H1 (cell line): ENCODE measurements at regions not wholly inside any gene's neighbourhood (a gene's known extent, or its start where the extent isn't known, plus 50 kb on each side); places are given as distances from the start of the nearest gene placed in this dataset.

Experiments
- ASH2L ChIP-seq: fragments of 200-600, 300-600 bp; sonication (generic); IDR thresholded peaks from one replicate; pipeline ENCODE4 v1.7.1; 2017; ENCODE audit warnings: low read length
- KDM1A ChIP-seq: fragments of 200-600, 300-600 bp; sonication (generic); IDR thresholded peaks from 2 replicates; pipeline ENCODE4 v1.7.1; 2016; ENCODE audit warnings: mild to moderate bottlenecking, low read length, borderline replicate concordance
- RNF2 ChIP-seq: fragments of 200-900, 300-1000 bp; sonication (generic); IDR thresholded peaks from 2 replicates; pipeline ENCODE4 v1.7.1; 2016; ENCODE audit warnings: borderline replicate concordance, low read depth, mild to moderate bottlenecking, antibody characterized with exemption, low read length; ENCODE audit not compliant: poor library complexity, severe bottlenecking; ENCODE audit errors: missing control alignments
- SAP30 ChIP-seq: fragments of 300-600 bp; sonication (generic); IDR thresholded peaks from 2 replicates; pipeline ENCODE4 v1.7.1; 2012; ENCODE audit warnings: low read length, moderate library complexity, mild to moderate bottlenecking, inconsistent platforms; ENCODE audit not compliant: insufficient read depth, insufficient replicate concordance
- SIX5 ChIP-seq: IDR thresholded peaks from 2 replicates; pipeline ENCODE4 v1.6.1; 2011; ENCODE audit warnings: mild to moderate bottlenecking, low read depth, low read length
- TF ChIP-seq, protein P1 (sequence below): IDR thresholded peaks from 2 replicates; pipeline ENCODE4 v1.6.1; 2011; ENCODE audit warnings: low read depth, mild to moderate bottlenecking, low read length; ENCODE audit not compliant: insufficient read depth

DNA sequence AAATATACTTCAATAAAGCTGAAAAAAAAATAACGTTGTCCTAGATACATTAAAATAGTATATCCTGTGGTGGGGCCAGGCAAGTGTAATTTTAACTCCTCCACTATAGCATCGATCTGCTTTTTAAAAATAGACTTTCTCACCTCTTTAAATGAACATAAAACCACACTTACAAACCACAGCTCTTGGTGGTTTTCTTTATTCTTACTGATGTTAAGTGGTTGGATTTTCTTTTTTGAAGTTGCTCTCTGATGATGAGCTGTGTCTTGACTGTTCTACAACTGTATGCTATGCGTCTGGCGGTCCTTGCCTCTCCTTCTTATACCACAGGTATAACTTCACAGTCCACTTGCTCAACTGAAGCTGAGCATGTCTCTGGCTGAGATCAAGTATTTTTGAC lies 721.5 kb upstream of the KLHL1 start (continued):
- TF ChIP-seq RNF2 (no peak), SAP30 (no peak), SIX5 (no peak), KDM1A (no peak), ASH2L (no peak)
- TF ChIP-seq, protein P1, sequence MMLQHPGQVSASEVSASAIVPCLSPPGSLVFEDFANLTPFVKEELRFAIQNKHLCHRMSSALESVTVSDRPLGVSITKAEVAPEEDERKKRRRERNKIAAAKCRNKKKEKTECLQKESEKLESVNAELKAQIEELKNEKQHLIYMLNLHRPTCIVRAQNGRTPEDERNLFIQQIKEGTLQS = no peak
